22Rv1 (cell line): ENCODE measurements at regions not wholly inside any gene's neighbourhood (a gene's known extent, or its start where the extent isn't known, plus 50 kb on each side); places are given as distances from the start of the nearest gene placed in this dataset.
A peak's percentile ranks its signal among the peaks of the same experiment; 100 is the strongest.

Experiments used
- H3K27ac ChIP-seq: fragments of 450-650 bp; 2 replicates; pipeline ENCODE4 v1.5.1; 2017
- CTCF ChIP-seq: fragments of 450-650 bp; IDR thresholded peaks from 2 replicates; pipeline ENCODE4 v1.5.1; 2017; ENCODE audit warnings: mild to moderate bottlenecking
- ZFX ChIP-seq: fragments of 450-650 bp; IDR thresholded peaks from 2 replicates; pipeline ENCODE4 v1.6.1; 2017; ENCODE audit warnings: antibody characterized with exemption, borderline replicate concordance

GRCh38 chr9:30575691-30576090, 1808.8 kb upstream of the ACO1 start:
- no peak for TF ChIP-seq CTCF
- no peak for TF ChIP-seq ZFX
- H3K27ac ChIP-seq = no peak overlapping the region

- peak overlapping the region; percentile 35; the same call in 1 of the 2 replicates for H3K27ac ChIP-seq
- TF ChIP-seq ZFX = no peak
- TF ChIP-seq CTCF = no peak
Observed at GRCh38 chr9:30579810-30580209, 1804.6 kb upstream of the ACO1 start.

DNA sequence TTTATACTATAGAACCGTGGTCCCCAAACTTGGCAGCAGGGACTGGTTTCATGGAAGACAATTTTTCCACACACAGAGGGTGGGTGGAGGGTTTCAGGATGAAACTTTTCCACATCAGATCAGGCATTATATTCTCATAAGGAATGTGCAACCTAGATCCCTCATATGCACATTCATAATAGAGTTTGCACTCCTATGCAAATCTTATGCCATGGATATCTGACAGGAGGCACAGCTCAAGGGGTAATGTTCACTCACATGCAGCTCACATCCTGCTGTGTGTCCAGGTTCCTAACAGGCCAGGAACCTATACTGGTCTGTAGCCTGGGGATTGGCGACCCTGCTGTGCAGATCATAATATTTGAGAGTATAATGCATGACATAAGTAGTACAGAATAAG, 1802.2 kb upstream of the ACO1 start:
- no peak overlapping the region for H3K27ac ChIP-seq
- TF ChIP-seq CTCF (no peak), ZFX (no peak)

- TF ChIP-seq ZFX = no peak
- no peak for TF ChIP-seq CTCF
- no peak overlapping the region for H3K27ac ChIP-seq
Observed at GRCh38 chr9:30584559-30584958, 1799.9 kb upstream of the ACO1 start.

- H3K27ac ChIP-seq = no peak overlapping the region
- TF ChIP-seq ZFX (no peak), CTCF (no peak)
Observed at GRCh38 chr9:30591461-30591860, 1793.0 kb upstream of the ACO1 start.

DNA sequence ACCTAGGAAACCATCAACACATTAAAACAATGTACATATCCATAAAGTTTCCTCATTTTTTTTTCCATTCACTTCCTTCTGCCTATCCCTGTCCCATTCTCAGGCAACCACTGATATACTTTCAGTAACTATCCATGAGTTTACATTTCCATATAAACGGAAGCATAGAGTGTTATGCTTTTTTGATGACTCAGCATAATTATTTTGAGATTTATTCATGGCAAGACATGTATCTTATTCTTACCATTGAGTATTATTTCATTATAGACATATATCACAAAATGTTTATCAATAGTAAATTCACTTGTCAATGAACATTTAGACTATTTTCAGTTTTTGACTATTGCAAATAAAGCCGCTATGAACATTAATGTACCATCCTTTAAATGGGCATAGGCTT, 1786.8 kb upstream of the ACO1 start:
- H3K27ac ChIP-seq = no peak overlapping the region
- no peak for TF ChIP-seq ZFX
- no peak for TF ChIP-seq CTCF

DNA sequence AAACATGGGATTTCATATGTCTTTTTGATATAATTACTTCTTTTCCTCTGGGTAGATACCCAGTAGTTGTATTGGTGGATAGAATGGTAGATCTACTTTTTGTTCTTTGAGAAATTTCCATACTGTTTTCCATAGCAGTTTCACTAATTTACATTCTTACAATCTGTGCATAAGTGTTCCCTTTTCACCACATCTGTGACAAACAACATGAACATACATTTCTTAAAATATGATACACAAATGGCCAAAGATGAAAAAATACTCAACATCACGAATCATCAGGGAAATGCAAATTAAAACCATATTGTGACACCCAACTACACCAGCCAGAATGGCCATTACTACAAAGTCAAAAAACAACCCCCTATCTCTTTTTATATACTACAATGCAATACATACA, 1778.5 kb upstream of the ACO1 start:
- TF ChIP-seq ZFX = no peak
- TF ChIP-seq CTCF = no peak
- no peak overlapping the region for H3K27ac ChIP-seq
